Activated T-helper 2 cell treated with anti-CD3 and anti-CD28 coated beads, Interferon-gamma antibody, Interleukin-2, Interleukin-4, amounts not matched to agents 10 μg/mL and 5 μg/mL and 100 μg/mL, durations not matched to agents 14 hours and 24 hours and 36 hours (primary cell): ENCODE measurements at regions not wholly inside any gene's neighbourhood (a gene's known extent, or its start where the extent isn't known, plus 50 kb on each side); places are given as distances from the start of the nearest gene placed in this dataset.

ENCODE experiments used
- DNase-seq: peaks from one replicate; pipeline ENCODE4 v3.0.0; 2021; ENCODE audit warnings: low spot score
- H3K27ac Mint-ChIP-seq: one replicate; pipeline ENCODE4 v1.8.0; 2021; ENCODE audit warnings: mixed read lengths
- H3K27me3 Mint-ChIP-seq: one replicate; pipeline ENCODE4 v1.8.0; 2021; ENCODE audit warnings: low read depth, mixed read lengths
- H3K36me3 Mint-ChIP-seq: one replicate; pipeline ENCODE4 v1.8.0; 2021; ENCODE audit warnings: low read depth, mixed read lengths
- H3K4me1 Mint-ChIP-seq: one replicate; pipeline ENCODE4 v1.8.0; 2021; ENCODE audit warnings: low read depth, mixed read lengths
- H3K4me3 Mint-ChIP-seq: one replicate; pipeline ENCODE4 v1.8.0; 2021; ENCODE audit warnings: low read depth, mild to moderate bottlenecking, moderate library complexity, mixed read lengths
- H3K9me3 Mint-ChIP-seq: one replicate; pipeline ENCODE4 v1.8.0; 2021; ENCODE audit warnings: mixed read lengths
- intact Hi-C: fragments of 100-400 bp; cut with micrococcal nuclease; formaldehyde crosslinking; loops from one replicate; pipeline ENCODE4 v1.15.1; 2023

DNA sequence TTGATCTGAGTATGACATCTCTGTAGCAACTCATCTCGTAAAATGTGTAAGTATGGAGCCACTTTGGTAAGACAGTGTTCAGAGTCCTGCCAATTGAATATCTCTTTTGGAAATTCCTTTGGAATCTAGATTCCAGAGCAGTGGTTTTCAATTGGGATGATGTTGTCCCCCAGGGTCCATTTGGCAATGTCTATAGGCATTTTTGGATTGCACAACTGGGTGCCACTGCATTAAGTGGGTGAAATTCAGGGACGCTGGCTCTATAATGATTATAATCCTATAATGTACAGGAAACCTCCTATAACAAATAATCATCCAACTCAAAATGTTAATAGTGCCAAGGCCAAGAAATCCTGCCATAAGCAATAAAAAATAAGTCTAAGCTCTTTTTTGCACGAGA is 404.8 kb upstream of the RAG2 start:
- intact Hi-C loops = no loop called here
- no peaks in the 10 kb centered on the region for H3K4me1 Mint-ChIP-seq
- no peak for DNase-seq
- H3K27me3 Mint-ChIP-seq = no peaks in the 10 kb centered on the region
- H3K9me3 Mint-ChIP-seq = peaks cover 3% of the 10 kb centered on the region
- H3K36me3 Mint-ChIP-seq = no peaks in the 10 kb centered on the region
- H3K4me3 Mint-ChIP-seq = no peak overlapping the region
- no peak overlapping the region for H3K27ac Mint-ChIP-seq

DNA sequence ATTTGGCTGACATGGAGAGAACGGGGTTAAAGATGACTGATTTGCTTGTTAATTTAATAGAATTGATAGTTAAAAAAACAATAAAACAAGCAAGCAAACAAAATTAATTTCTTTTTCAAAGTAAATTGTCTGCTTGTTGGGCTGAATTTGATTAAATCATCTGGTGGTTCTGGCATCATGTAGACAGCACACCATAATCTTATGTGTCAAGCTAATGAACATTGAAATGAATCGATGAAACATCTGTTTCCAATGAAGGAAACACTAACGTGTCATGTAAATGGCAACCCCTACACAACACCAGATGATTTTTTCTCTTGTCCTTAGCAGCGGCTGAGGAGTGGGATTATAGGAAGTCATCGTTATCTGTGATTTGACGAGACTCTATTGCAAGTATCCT is 399.6 kb upstream of the RAG2 start:
- Mint-ChIP-seq H3K36me3 (no peaks in the 10 kb centered on the region), H3K27me3 (no peaks in the 10 kb centered on the region), H3K27ac (no peak overlapping the region), H3K4me3 (no peak overlapping the region), H3K9me3 (peaks cover 5% of the 10 kb centered on the region), H3K4me1 (no peaks in the 10 kb centered on the region)
- intact Hi-C loops = loop anchor here (10.0 kb wide), 1 partner anchor 63 kb away; no protein-coding TSS in a partner anchor
- DNase-seq = no peak

DNA sequence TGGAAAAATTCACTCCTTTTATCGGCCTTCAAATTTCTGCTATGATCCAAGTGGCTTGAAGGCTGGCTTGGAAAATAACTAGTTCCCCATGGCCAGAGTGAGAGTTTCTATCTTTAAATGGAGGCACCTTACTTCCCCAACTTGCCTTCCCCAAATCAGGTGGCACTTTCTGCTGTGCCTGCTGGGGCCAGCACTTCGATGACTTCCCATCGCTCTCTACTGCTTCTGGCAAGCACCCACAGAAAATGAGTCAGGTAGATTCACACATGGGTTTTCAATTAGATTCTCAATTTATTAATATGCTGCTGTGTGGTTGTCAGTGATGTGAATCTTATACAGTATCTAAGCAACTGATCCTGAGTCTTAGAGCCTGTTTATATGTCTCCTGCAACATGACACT is 398.8 kb upstream of the RAG2 start:
- Mint-ChIP-seq H3K4me1 (no peaks in the 10 kb centered on the region), H3K4me3 (no peak overlapping the region), H3K27ac (no peak overlapping the region), H3K36me3 (no peaks in the 10 kb centered on the region), H3K27me3 (no peaks in the 10 kb centered on the region), H3K9me3 (peaks cover 5% of the 10 kb centered on the region)
- intact Hi-C loops = loop anchor here (10.0 kb wide), 1 partner anchor 62 kb away; no protein-coding TSS in a partner anchor
- DNase-seq = no peak

DNA sequence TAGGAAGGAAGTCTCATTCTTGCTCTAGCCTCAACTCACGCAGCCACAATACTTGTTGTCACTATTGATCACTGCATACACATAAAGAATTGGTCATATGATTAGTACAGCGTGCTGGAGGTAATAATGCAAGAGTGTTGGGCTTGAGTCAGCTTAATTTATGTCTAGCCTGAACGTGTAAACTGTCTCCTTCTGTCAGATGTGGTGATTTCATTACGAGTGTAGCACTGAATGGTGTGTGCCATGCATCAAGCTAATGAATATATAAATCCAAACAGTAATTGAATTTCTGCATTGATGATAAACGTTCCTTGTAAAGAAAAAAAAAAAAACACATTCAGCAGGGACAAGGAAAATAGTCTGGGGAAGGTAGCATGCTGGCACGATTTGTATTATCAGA is 396.2 kb upstream of the RAG2 start:
- H3K4me1 Mint-ChIP-seq = no peaks in the 10 kb centered on the region
- H3K4me3 Mint-ChIP-seq = no peak overlapping the region
- no peaks in the 10 kb centered on the region for H3K27me3 Mint-ChIP-seq
- peaks cover 5% of the 10 kb centered on the region for H3K9me3 Mint-ChIP-seq
- intact Hi-C loops = loop anchor here (10.0 kb wide), 1 partner anchor 59 kb away; no protein-coding TSS in a partner anchor
- no peak for DNase-seq
- no peak overlapping the region for H3K27ac Mint-ChIP-seq
- H3K36me3 Mint-ChIP-seq = no peaks in the 10 kb centered on the region

DNA sequence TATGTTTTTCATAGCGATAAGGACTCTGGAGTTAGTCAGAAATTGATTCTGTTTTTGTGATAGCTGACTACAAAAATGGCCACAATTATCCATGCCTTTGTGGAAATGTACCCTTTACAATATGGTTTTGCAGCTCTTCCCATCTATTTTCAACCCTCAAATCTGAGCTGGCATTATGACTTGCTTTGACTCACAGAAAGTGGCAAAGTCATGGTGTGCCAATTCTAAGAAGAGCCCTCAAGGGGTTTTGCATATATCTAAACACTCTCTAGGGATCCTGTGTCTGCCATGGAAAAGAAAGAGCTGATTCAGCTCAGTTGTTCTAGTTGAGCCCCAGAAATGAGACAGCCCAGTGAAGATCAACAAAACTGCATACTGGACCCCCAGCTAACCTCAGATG is 390.5 kb upstream of the RAG2 start:
- intact Hi-C loops = no loop called here
- Mint-ChIP-seq H3K4me3 (no peak overlapping the region), H3K27ac (no peak overlapping the region), H3K4me1 (no peaks in the 10 kb centered on the region), H3K27me3 (no peaks in the 10 kb centered on the region), H3K36me3 (no peaks in the 10 kb centered on the region), H3K9me3 (peaks cover 3% of the 10 kb centered on the region)
- no peak for DNase-seq

DNA sequence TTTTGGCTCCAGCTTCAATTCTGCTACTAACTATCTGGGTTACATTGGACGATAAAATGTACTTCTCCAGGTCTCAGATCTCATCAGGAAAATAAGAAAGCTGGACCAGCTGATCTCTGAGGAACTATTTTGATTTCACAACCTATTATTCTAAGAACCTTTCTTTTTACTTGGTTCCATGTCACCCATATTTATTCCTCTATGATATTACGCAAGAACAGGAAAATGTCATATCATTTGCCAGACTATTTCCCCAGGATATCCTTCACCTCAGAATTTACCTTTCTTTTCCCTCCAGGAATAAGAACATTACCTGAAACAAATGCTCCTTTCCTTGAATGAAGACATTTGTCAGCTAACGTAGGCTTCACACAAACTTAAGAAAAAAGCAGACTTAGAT is 387.5 kb upstream of the RAG2 start:
- intact Hi-C loops = no loop called here
- no peak overlapping the region for H3K4me3 Mint-ChIP-seq
- no peak for DNase-seq

DNA sequence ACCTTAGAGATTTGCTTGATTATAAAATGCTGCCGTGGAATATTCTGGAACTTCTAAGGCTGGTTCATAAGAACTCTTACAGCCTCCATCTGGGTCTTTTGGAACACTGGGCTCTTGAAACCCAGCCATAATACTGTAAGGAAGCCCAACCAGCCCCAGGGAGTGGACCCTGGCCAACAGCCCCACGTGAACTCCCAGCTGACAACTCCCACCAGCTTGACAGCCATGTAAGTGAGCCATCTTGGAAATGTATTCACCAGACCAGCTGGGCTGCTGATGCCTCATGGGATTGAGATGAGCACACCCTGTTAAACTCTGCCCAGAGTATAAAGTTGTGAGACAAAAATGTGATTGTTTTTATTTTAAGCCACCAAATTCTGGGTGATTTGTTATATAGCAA is 378.7 kb upstream of the RAG2 start:
- no peak for DNase-seq
- H3K27ac Mint-ChIP-seq = no peak overlapping the region
- intact Hi-C loops = no loop called here
- no peak overlapping the region for H3K4me3 Mint-ChIP-seq
- H3K27me3 Mint-ChIP-seq = no peaks in the 10 kb centered on the region
- H3K4me1 Mint-ChIP-seq = no peaks in the 10 kb centered on the region
- no peaks in the 10 kb centered on the region for H3K36me3 Mint-ChIP-seq
- peaks cover 18% of the 10 kb centered on the region for H3K9me3 Mint-ChIP-seq

More for the DNA sequence above, 387.5 kb upstream of the RAG2 start:
- H3K27ac Mint-ChIP-seq = no peak overlapping the region
- H3K36me3 Mint-ChIP-seq = no peaks in the 10 kb centered on the region
- H3K9me3 Mint-ChIP-seq = peaks cover 4% of the 10 kb centered on the region
- H3K27me3 Mint-ChIP-seq = no peaks in the 10 kb centered on the region
- no peaks in the 10 kb centered on the region for H3K4me1 Mint-ChIP-seq

DNA sequence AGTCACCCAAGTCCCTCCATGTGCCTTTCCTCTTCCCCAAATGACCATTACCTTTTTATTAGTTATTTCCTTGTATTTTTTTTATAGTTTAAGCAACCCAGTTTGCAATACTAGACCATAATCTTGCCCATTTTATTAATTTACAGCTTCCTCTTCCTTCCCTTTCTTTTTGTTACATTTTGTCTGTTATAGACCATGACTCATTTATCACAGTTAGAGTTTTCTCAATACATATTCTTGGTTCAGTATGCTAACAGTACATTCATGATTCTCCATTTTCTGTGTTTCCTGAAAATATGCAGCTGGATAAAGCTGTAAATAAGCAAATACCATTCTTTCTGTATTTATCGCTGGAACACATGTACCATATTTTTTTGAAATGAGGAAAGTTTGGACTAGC is 376.7 kb upstream of the RAG2 start:
- intact Hi-C loops = no loop called here
- no peak for DNase-seq
- Mint-ChIP-seq H3K4me3 (no peak overlapping the region), H3K27me3 (no peaks in the 10 kb centered on the region), H3K36me3 (no peaks in the 10 kb centered on the region), H3K27ac (no peak overlapping the region), H3K4me1 (no peaks in the 10 kb centered on the region), H3K9me3 (peaks cover 10% of the 10 kb centered on the region)

DNA sequence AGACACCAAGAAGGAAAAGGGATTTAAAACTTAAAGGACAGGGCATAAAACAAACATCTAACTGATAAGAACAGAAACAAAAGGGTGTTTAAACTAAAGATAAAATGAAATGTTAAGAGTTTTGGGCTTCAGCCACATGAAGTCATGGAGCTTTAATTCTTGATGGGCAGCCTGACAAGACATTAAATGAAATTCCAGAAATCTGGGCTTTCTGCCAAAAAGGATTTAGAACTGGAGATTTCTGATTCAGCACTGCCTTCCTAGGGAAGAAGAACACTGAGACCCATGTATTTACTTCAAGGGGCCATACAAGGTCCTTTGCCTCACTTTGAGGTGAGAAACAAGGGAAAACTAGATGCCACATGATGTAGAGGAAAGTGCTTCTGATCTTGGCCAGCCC is 355.9 kb upstream of the RAG2 start:
- no peaks in the 10 kb centered on the region for H3K4me1 Mint-ChIP-seq
- no peaks in the 10 kb centered on the region for H3K36me3 Mint-ChIP-seq
- peaks cover 5% of the 10 kb centered on the region for H3K9me3 Mint-ChIP-seq
- intact Hi-C loops = no loop called here
- H3K27ac Mint-ChIP-seq = no peak overlapping the region
- no peak overlapping the region for H3K4me3 Mint-ChIP-seq
- DNase-seq = no peak
- H3K27me3 Mint-ChIP-seq = no peaks in the 10 kb centered on the region

DNA sequence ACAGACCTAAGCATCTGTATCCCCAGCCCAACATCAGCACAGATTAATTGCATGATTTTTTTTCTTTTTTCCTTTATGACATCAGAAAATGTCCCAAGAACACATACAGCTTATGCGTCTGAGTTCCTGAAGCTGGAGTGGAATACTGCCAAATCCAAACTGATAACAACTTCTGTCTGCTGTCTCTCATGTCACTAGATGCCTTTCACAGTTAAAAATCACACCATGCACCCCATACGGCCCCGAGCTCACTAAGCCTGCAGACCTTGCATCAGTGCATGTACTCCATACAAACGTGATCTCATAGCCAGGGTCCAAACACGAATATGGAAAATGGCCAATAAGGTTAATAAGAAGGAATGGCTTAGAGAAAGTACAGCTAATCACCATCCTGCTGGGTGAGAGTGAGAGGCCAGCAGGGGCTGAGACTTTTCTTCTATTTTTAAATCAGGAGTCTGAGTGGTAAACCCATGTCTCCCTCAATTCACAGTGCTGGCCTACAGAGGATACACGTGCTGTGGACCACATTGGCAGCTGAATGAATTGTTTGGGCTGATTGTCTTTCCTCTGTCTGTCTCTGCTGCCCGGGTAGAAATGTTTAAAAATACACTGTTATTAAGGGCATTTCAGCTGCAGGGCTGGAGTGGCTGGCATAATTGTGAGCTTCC is 350.6 kb upstream of the RAG2 start:
- Mint-ChIP-seq H3K9me3 (peaks cover 4% of the 10 kb centered on the region), H3K36me3 (no peaks in the 10 kb centered on the region), H3K4me1 (no peaks in the 10 kb centered on the region), H3K4me3 (no peak overlapping the region), H3K27ac (no peak overlapping the region), H3K27me3 (no peaks in the 10 kb centered on the region)
- intact Hi-C loops = no loop called here
- no peak for DNase-seq

DNA sequence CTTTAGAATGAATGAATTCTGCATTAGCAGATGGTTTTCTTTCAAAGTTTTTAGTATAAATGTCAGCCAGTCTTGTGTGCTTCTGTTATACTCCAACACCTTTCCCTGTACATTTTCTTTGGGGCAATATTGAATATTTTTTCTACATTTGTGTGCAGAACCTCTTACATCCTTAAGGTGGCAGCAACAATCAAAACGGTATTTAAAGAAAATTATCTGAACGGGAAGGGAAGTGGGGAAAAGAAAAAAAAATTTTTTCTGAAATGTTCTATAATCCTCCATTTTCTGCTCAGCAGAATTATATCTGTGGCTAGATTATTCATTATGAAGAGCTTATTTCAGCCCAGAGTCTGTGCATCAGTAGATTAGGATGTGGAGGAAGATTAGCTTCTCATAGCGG is 347.3 kb upstream of the RAG2 start:
- Mint-ChIP-seq H3K4me1 (no peaks in the 10 kb centered on the region), H3K9me3 (no peaks in the 10 kb centered on the region), H3K27ac (no peak overlapping the region), H3K4me3 (no peak overlapping the region), H3K27me3 (no peaks in the 10 kb centered on the region), H3K36me3 (no peaks in the 10 kb centered on the region)
- DNase-seq = no peak
- intact Hi-C loops = no loop called here

DNA sequence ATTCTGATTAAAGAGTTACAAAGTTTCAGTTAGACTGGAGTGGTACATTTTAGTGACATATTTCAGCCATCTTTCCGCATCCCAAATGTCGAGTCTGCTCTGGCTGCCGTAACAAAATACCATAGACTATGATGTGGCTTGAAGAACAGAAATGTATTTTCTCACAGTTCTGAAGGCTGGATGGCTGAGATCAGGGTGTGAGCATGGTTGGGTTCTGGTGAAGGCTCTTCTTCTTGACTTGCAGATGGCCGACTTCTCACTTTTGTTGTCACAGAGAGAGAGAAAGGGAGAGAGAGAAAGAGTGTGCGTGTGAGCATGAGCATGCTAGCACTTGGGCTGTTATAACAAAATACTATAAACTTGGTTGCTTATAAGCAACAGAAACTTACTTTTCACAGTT is 335.4 kb upstream of the RAG2 start:
- intact Hi-C loops = loop anchor here (10.0 kb wide), 1 partner anchor 61 kb away; no protein-coding TSS in a partner anchor
- no peak for DNase-seq
- H3K36me3 Mint-ChIP-seq = no peaks in the 10 kb centered on the region
- H3K9me3 Mint-ChIP-seq = no peaks in the 10 kb centered on the region
- no peaks in the 10 kb centered on the region for H3K27me3 Mint-ChIP-seq
- H3K27ac Mint-ChIP-seq = no peak overlapping the region
- H3K4me1 Mint-ChIP-seq = no peaks in the 10 kb centered on the region
- no peak overlapping the region for H3K4me3 Mint-ChIP-seq

DNA sequence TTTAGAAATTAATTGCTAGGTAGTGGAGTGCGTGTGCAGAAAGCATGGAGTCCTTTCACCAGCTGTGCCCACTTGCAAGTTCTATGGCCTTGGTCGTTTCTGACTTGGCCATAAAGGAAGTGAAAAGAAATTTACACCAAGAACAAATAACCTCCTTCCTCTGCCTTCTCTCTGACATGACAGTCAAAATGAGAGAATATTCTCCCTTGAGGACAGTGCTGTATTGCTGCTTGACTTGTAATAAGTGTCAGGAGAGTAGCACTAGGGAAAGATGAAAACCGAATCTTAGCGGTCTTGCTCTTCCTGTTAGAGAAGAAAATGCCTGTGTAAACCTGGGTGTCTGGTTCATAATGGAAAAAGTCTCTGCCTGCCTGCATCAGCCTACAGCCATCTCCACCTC is 333.1 kb upstream of the RAG2 start:
- H3K27ac Mint-ChIP-seq = no peak overlapping the region
- DNase-seq = no peak
- no peak overlapping the region for H3K4me3 Mint-ChIP-seq
- no peaks in the 10 kb centered on the region for H3K27me3 Mint-ChIP-seq
- no peaks in the 10 kb centered on the region for H3K36me3 Mint-ChIP-seq
- H3K4me1 Mint-ChIP-seq = no peaks in the 10 kb centered on the region
- no peaks in the 10 kb centered on the region for H3K9me3 Mint-ChIP-seq
- intact Hi-C loops = loop anchor here (10.0 kb wide), 1 partner anchor 64 kb away; no protein-coding TSS in a partner anchor

DNA sequence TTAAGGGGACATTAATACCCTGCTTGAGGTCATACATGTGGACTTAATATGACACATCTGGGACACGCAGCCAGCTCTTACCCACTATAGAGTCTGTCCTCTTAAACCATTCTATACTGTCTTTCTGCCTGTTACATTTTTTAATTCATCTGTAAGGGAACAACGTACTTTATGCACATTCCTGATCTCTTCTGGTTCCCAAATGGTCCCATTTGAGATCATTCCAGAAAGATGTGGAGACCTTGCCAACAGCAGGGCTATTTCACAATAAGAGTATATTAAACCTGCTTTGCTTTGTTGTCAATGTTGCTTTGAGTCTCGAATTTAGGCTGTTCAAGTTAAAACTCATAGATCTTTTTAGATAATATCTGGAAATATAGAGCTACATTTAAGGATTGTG is 332.2 kb upstream of the RAG2 start:
- H3K36me3 Mint-ChIP-seq = no peaks in the 10 kb centered on the region

More for the DNA sequence above, 332.2 kb upstream of the RAG2 start:
- H3K4me1 Mint-ChIP-seq = no peaks in the 10 kb centered on the region
- intact Hi-C loops = loop anchor here (10.0 kb wide), 1 partner anchor 65 kb away; no protein-coding TSS in a partner anchor
- H3K9me3 Mint-ChIP-seq = no peaks in the 10 kb centered on the region
- H3K27me3 Mint-ChIP-seq = no peaks in the 10 kb centered on the region
- H3K4me3 Mint-ChIP-seq = no peak overlapping the region
- H3K27ac Mint-ChIP-seq = no peak overlapping the region
- no peak for DNase-seq
